ENCODE measurements at regions not wholly inside any gene's neighbourhood (a gene's known extent, or its start where the extent isn't known, plus 50 kb on each side); places are given as distances from the start of the nearest gene placed in this dataset.
"Not testable (repeated sequence)": the region's sequence is repeated elsewhere in the genome, so short reads cannot be mapped to it uniquely, and the experiment has no call there.

DNA sequence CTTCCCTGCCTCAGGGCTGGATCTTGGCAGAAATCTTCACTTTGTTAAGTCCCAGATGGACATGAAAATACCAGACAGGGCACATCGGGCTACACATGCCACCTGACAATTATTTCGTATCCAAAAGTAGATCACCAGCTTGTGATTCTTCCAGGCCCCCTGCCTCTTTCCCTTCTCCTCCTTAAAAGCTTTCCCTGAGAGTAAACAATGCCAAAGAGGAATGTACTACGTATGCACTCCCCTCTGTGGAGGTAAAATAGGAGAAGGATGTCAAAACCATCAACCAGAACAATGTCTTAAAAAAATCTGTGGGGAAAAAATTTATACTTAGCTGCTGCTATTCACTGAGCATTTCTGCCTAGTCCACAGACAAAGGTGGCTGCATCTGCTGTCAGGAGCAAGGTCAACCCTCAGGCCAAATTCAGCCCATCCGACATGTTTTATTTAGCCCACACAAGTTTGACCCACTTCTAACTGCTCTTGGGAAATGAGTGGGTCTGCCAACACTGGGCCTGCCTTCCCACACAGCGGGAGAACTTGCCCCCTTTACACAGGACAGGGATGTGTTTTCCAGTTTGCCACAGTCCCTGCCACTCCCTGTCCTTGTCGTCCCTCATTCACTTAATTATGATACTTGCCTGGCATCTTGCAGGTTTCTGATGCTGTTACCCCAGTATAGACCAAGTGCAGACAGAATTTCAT is 165.8 kb upstream of the NBPF9 start:
- TF ChIP-seq POLR2A (IDR thresholded peaks at IDR 0.05; ENCODE audit: low read length); GATA1 (IDR thresholded peaks at IDR 0.05; ENCODE audit: low read depth, low read length): not testable (repeated sequence)
